CD4-positive, alpha-beta T cell treated with Interleukin-6 at 100 ng/mL for 8 hours (primary cell): ENCODE measurements at regions not wholly inside any gene's neighbourhood (a gene's known extent, or its start where the extent isn't known, plus 50 kb on each side); places are given as distances from the start of the nearest gene placed in this dataset.

Source experiments
- DNase-seq: peaks from one replicate; pipeline ENCODE4 v3.0.0-alpha.2; 2020; ENCODE audit warnings: mixed read lengths, low spot score

DNA sequence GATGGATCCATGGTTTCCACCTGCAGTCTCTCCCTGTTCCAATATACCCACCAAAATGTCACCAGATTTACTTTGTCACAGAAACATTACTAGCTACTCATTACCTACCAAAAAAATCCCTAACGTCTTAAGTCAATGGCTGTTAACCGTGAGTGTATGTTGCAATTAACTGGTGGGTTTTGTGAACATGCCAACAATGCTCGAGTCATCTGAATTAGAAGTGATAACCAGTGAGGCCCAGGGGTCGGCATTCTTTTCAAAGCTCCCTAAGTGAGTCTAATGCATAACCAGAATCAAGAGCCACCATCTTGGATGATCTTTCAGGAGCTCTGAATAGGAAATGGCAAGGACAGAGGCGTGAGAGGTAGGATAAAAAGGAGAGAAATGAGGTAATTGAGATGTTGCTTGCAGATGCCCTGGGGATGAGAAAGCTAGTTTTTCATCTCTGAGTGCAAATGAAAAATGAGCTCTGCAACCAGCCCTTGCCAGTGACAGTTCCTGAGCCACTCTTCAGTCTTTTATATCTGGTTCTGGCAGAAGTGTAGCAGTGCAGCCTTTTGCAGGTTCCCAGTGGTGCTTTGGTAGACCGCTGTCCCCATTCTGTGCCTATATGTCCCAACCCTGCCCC is 130.0 kb upstream of the RND3 start:
- no peak for DNase-seq

- DNase-seq = no peak
Observed at GRCh38 chr2:150612957-150613710, 125.7 kb upstream of the RND3 start.

- no peak for DNase-seq
Observed at GRCh38 chr2:150610670-150611279, 123.3 kb upstream of the RND3 start.

- no peak for DNase-seq
Observed at GRCh38 chr2:150609831-150610582, 122.5 kb upstream of the RND3 start.

- no peak for DNase-seq
Observed at GRCh38 chr2:150608341-150608740, 120.9 kb upstream of the RND3 start.

DNA sequence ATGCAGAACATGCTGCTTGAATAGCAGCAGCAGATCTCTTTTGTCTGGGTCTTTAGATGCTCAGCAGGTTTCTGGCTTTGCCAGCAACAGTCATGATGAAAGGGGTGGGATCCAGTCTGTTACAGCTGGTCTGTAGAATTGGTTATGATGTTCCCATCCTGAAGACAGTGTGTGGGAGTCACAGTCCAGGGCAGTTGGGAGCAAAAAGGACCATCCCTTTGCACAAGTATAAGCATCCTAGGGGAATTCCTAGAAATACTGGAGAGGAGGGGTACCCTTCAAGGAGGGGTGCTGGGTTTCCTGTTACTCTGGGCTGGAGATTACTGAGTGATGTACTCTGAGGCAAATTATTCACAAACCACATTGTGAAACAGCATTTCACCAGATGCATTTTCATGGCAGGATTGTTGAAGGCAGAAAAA is 119.9 kb upstream of the RND3 start:
- no peak for DNase-seq

DNA sequence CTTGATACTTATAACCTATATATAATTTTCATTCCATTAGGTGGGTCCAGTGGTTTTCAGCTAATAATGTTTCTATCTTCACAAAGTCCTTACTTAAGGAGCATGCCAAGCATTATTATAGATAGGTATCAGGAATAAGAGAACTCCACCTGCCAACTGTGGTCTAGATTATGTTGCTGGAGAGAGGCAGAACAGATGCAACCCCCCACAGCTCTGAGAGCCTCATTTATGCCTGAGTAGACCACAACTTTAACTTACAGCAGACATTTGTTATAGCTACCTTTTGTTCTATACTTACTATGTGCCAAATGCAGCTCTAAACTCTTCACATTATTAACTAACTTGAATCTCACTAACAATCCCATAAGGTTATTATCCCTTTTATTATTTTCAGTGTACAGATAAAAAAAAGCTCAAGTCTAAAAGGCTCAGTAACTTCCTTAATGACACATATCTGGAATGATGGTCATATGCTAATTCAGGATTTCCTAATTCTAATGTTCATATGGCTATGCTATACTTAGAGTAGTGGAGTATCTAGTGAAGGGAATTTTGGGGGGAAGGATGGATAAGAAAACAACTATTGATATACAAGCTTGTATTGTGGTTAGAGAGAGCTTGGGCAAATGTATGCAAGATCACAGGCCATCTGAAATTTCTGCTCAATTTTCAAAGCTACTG is 119.1 kb upstream of the RND3 start:
- no peak for DNase-seq

GRCh38 chr2:150605664-150606063 is 118.2 kb upstream of the RND3 start:
- no peak for DNase-seq

DNA sequence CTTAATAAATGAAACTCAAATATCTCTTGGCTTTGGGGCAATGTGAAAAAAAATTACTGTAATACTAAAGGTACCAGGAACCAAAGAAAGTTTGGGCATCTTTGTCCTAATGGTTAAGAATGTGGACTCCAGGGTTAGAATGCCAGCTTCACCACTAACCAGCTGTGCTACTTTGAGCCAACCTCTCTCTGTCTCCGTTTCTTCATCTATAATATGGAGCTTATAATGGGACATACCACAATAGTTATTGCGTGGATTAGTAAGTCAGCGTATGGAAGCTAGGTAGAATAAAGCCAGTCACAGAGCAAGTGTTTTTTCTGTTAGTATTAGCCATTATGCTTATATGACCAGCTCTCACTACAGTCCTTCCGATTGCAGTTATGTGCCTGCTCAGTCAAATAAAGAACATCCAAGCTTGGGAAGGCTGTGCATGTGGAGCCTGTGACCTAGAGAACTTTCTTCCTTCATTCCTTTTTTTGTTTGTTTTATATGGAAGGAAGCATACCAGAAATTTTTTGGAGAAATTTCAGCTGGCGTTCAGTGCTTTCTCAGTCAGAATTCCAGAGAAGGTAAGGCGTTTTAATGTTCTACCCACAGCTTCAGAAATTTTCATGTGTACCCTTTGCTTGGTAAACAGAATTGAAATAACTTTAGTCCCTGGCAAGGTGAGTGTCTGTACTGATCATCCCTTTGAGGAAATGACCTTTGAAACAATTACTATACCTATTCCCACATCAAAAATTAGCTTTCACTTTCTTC is 114.0 kb upstream of the RND3 start:
- DNase-seq = no peak

- DNase-seq = no peak
Observed at GRCh38 chr2:150599889-150600288, 112.4 kb upstream of the RND3 start.

GRCh38 chr2:150598383-150598782 is 110.9 kb upstream of the RND3 start:
- DNase-seq = no peak

- no peak for DNase-seq
Observed at GRCh38 chr2:150595803-150596470, 108.5 kb upstream of the RND3 start.

DNA sequence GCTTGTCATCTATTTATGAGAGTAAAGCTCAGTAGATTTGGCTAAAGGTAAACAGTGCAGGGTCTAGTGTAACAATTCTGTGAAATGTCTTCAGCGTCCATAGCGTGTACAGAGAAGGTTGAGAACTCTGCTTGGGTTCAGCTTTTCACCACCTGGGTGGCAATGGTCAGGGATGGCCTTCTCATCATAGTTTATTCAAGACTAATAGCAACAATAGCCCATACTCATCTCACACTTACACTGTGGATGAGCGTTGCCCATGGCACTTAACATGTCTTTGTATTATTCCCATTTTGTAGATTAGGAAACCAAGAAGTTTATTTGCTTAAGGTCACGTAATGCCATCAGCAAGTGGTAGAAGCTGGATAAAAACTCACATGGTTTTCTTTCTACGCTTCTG is 106.8 kb upstream of the RND3 start:
- DNase-seq = no peak

GRCh38 chr2:150591496-150592285 is 104.2 kb upstream of the RND3 start:
- no peak for DNase-seq

- DNase-seq = no peak
Observed at GRCh38 chr2:150589681-150590080, 102.2 kb upstream of the RND3 start.

- DNase-seq = no peak
Observed at GRCh38 chr2:150588506-150588870, 101.0 kb upstream of the RND3 start.

- no peak for DNase-seq
Observed at GRCh38 chr2:150587547-150588505, 100.4 kb upstream of the RND3 start.

DNA sequence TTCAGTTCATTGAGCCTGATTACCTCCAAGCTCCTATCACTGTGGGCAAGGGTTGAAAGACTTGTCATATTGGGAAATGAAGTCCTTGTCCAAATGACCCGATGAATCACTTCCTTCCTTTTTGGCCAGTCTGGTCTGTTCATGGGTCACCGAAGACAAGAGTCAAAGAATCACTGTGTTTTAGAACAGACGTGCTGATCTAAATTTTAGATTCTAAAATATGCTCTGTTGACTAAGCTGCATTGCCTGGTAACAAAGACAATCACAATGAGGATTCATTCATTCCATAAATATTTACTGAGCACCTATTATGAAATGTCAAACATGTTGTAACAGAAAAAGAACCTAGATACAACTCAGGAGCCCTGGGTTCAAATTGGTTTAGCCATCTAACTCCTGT is 99.4 kb upstream of the RND3 start:
- DNase-seq = no peak
